Activated CD8-positive, alpha-beta T cell treated with anti-CD3 and anti-CD28 coated beads, Interleukin-2, amount 10 ng/mL, durations not matched to agents 7 days and 5 days (primary cell): ENCODE measurements at regions not wholly inside any gene's neighbourhood (a gene's known extent, or its start where the extent isn't known, plus 50 kb on each side); places are given as distances from the start of the nearest gene placed in this dataset.

Experiments
- ATAC-seq: fragments of 150-1000 bp; cut with Tn5 transposase; one replicate; pipeline ENCODE4 v1.10.0; 2021; ENCODE audit warnings: moderate library complexity
- CTCF ChIA-PET: fragments of 350-600 bp; sonication (Branson Sonifier 250); formaldehyde crosslinking; loops from one replicate; lab custom pipeline; 2021; ENCODE audit warnings: antibody characterized with exemption; lab: Charles Lee
- POLR2A ChIA-PET: fragments of 350-600 bp; sonication (Branson Sonifier 250); formaldehyde crosslinking; loops from one replicate; lab custom pipeline; 2021; ENCODE audit warnings: antibody characterized with exemption; lab: Charles Lee
- DNase-seq: peaks from one replicate; pipeline ENCODE4 v3.0.0-alpha.2; 2020
- H3K27ac Mint-ChIP-seq: one replicate; pipeline ENCODE4 v1.8.0; 2021; ENCODE audit warnings: mild to moderate bottlenecking, mixed read lengths
- H3K27me3 Mint-ChIP-seq: one replicate; pipeline ENCODE4 v1.8.0; 2021; ENCODE audit warnings: low read depth, mixed read lengths
- H3K36me3 Mint-ChIP-seq: one replicate; pipeline ENCODE4 v1.8.0; 2021; ENCODE audit warnings: low read depth, mixed read lengths
- H3K4me1 Mint-ChIP-seq: one replicate; pipeline ENCODE4 v1.8.0; 2021; ENCODE audit warnings: low read depth, mixed read lengths
- H3K4me3 Mint-ChIP-seq: one replicate; pipeline ENCODE4 v1.8.0; 2021; ENCODE audit warnings: mild to moderate bottlenecking, mixed read lengths
- H3K9me3 Mint-ChIP-seq: one replicate; pipeline ENCODE4 v1.8.0; 2022; ENCODE audit warnings: mixed read lengths; ENCODE audit not compliant: insufficient read depth

DNA sequence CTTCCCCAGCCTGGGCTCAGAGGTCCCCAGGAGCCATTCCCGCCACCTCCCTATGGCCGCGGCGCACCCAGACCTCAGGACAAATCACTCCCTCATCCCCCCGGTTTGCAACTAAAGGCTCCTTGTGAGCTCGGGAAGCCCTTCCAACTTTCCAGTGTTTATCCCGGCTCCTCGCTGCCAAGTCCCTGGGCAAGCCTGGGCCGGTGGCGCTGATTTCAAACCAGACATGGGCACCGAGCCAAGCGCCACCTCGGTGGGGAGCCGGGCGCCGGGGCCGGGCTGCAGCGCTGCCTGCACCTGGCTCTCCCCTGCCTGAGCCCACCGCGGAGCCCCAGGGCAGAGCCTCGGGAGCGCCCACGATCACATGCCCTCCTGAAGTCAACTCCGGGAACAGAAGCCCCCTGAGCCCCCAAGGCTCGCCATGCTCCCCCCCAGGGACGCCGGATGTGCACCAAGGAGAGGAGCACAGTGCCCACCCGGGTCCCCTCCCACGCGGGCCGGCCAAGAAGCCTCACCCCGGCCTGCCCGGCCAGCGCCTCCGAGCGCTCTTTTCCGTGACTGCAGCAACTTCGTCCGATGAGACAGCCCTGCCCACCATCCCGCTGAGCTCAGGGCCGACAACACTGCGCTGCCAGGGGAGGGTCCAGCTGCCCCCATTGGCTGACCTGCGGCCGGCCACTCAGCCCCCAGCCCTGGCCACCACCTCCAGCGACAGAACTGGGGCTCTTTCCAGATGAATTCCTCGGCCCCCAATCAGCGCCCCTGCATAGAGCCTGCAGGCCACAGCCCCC, 50.0 kb downstream of the NCOR2 start:
- Mint-ChIP-seq H3K27me3 (no peaks in the 10 kb centered on the region), H3K4me1 (peaks cover 10% of the 10 kb centered on the region), H3K4me3 (no peak overlapping the region), H3K36me3 (peaks cover 3% of the 10 kb centered on the region), H3K27ac (no peak overlapping the region), H3K9me3 (no peaks in the 10 kb centered on the region)
- CTCF ChIA-PET: interaction anchor here (1.6 kb wide), 1 partner anchor 33 kb away, joined by 3 read pairs; no protein-coding TSS in a partner anchor
- DNase-seq (no peak), ATAC-seq (no peak)
- POLR2A ChIA-PET: no interaction called here

DNA sequence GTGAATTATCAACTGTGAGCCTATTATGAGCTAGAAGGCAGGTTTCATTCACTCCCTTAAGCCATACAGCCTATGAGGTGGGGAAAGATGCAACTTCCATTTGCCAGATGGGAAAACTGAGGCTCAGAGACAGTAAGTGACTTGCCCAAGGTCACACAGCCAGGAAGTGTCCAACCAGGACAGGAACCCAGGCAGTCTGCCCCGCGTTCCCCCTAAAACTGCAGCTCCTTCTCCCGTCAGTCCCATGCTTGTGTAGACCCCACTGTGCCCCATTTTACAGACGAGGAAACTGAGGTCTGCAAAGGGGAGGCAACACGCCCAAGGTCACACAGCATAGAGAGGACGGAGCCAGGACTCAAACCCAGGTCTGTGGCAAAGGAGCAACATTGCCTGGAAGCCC, 50.6 kb downstream of the NCOR2 start:
- ChIA-PET CTCF (interaction anchor here (1.6 kb wide), 1 partner anchor 34 kb away, joined by 3 read pairs; no protein-coding TSS in a partner anchor), POLR2A (no interaction called here)
- H3K27me3 Mint-ChIP-seq: no peaks in the 10 kb centered on the region
- H3K27ac Mint-ChIP-seq: no peak overlapping the region
- H3K4me3 Mint-ChIP-seq: no peak overlapping the region
- peaks cover 10% of the 10 kb centered on the region for H3K4me1 Mint-ChIP-seq
- ATAC-seq: no peak
- H3K9me3 Mint-ChIP-seq: no peaks in the 10 kb centered on the region
- no peak for DNase-seq
- peaks cover 3% of the 10 kb centered on the region for H3K36me3 Mint-ChIP-seq

DNA sequence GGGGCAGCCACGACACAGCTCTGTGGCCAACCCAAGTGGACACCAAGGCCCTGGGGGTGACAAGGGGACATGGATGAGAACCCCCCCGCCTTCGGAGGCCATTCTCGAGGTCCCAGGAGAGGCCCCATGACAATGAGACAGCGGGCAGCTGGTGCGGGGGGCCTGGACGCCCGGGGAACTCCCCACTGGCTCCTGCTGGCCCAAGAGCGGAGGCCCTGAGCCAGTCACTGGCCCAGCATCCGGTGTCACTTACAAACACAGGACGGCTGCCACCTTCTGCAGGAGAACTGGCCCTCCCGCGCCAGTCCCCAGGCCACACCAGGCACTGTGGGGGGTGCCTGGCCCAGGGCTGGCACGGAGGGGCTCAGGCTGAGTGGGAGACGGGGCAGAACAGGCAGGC, 51.4 kb downstream of the NCOR2 start:
- H3K4me1 Mint-ChIP-seq: peaks cover 8% of the 10 kb centered on the region
- H3K4me3 Mint-ChIP-seq: no peak overlapping the region
- H3K9me3 Mint-ChIP-seq: no peaks in the 10 kb centered on the region
- ChIA-PET CTCF (interaction anchor here (1.6 kb wide), 1 partner anchor 35 kb away, joined by 3 read pairs; no protein-coding TSS in a partner anchor), POLR2A (no interaction called here)
- H3K36me3 Mint-ChIP-seq: peaks cover 3% of the 10 kb centered on the region
- H3K27ac Mint-ChIP-seq: no peak overlapping the region
- DNase-seq (no peak), ATAC-seq (no peak)
- no peaks in the 10 kb centered on the region for H3K27me3 Mint-ChIP-seq

DNA sequence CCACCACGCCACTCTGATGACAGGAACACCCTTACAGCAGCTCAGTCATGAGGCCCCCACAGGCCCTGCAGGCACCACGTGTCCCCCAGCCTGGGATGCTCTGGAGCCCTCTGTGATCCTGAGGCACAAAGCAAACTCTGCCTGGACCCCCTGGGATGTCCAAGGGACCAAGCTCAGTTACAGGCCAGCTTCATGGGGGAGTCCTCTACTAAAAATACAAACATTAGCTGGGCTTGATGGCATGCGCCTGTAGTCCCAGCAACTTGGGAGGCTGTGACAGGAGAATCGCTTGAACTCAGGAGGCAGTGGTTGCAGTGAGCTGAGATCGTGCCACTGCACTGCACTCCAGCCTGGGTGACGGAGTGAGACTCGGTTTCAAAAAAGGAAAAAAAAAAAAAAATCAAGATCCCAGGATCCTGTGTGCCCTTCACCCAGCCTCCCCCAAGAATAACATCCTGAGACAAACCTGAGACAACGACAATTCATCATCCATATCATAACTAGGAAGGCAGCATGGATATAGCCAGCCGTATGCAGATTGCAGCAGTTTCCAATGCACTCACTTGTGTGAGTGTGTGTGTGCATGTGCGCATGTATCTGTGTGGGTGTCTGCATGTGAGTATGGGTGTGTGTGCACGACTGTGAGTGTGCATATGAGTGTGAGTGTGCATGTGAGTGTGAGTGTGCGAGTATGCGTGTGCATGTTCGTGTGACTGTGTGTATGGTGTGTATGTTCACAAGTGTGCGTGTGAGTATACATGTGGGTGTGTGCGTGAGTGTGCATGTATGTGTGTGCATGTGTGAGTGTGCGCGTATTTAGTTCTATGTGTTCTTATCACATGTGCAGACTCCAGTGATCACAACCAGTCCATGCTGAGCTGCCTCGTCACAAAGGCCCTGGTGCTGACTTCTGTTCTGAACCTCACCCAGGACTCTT, 52.1 kb downstream of the NCOR2 start:
- no peak overlapping the region for H3K4me3 Mint-ChIP-seq
- ATAC-seq: no peak
- CTCF ChIA-PET: no interaction called here

DNA sequence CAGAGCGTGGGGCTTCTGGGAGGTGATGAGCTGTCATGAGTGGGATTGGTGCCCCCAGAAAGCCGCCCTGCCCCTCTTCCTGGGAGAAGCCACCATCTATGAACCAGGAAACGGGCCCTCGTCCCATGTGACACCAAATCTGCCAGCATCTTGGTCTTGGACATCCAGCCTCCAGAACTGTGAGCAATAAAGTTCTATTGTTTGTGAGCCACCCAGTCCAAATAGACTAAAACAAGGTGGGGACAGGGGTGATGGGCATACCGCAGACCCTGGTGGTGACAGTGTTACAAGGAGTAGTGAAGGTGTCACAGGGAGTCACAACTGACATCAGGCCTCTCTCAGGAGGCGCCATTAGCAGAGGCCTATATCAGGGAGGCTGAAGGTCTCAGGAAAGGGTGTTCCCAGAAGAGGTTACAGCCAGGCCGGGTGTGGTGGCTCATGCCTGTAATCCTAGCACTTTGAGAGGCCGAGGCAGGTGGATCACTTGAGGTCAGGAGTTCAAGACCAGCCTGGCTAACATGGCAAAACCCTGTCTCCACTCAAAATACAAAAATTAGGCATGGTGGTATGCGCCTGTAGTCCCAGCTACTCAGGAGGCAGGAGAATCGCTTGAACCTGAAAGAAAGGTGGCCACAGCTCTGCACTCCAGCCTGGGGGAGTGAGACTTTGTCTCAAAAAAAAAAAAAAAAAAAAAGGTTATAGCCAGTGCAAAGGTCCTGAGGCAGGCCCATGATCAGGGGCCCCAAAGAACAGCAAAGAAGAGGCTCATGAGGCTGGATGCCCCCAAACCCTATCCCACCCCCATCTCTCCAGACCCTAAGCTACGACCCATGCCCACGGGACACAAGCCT, 53.0 kb downstream of the NCOR2 start:
- ATAC-seq (no peak), DNase-seq (no peak)
- Mint-ChIP-seq H3K4me1 (peaks cover under 1% of the 10 kb centered on the region), H3K9me3 (no peaks in the 10 kb centered on the region), H3K4me3 (no peak overlapping the region), H3K27ac (no peak overlapping the region), H3K27me3 (no peaks in the 10 kb centered on the region), H3K36me3 (peaks cover 3% of the 10 kb centered on the region)
- ChIA-PET POLR2A (no interaction called here), CTCF (no interaction called here)

More for the DNA sequence above, 52.1 kb downstream of the NCOR2 start:
- Mint-ChIP-seq H3K27ac (no peak overlapping the region), H3K27me3 (no peaks in the 10 kb centered on the region), H3K4me1 (peaks cover under 1% of the 10 kb centered on the region), H3K9me3 (no peaks in the 10 kb centered on the region), H3K36me3 (peaks cover 3% of the 10 kb centered on the region)
- DNase-seq: no peak
- POLR2A ChIA-PET: no interaction called here

DNA sequence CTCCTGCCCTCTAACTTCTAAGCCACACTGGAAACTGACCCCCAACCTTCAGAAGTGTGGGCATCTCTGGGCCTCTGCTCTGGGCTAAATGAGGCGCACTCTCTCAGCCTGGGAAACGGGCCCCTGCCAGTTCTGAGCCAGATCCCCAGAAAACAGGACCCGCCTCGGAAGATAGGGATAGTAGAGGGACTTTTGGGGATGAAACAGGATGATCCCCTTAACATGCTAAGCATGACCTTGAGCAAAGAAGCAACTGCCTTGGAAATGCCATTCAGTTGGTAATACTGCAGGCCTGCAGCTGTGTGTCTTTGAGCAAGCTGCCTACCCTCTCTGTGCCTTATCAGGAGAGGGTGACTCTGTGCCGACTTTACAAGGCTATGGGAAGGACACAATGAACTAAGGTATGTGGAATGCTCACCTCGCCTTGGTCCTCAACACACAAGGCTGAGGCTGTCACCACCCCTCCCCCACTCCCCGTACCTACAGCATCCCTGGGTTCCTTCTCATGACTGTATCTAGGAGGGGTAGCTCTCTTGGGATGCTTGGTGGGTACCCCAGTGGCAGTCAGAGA, 54.0 kb downstream of the NCOR2 start:
- H3K4me1 Mint-ChIP-seq: peaks cover 8% of the 10 kb centered on the region
- H3K9me3 Mint-ChIP-seq: no peaks in the 10 kb centered on the region
- no peaks in the 10 kb centered on the region for H3K27me3 Mint-ChIP-seq
- peaks cover 3% of the 10 kb centered on the region for H3K36me3 Mint-ChIP-seq
- DNase-seq (no peak), ATAC-seq (no peak)
- POLR2A ChIA-PET: no interaction called here
- no peak overlapping the region for H3K27ac Mint-ChIP-seq
- CTCF ChIA-PET: no interaction called here
- H3K4me3 Mint-ChIP-seq: no peak overlapping the region

DNA sequence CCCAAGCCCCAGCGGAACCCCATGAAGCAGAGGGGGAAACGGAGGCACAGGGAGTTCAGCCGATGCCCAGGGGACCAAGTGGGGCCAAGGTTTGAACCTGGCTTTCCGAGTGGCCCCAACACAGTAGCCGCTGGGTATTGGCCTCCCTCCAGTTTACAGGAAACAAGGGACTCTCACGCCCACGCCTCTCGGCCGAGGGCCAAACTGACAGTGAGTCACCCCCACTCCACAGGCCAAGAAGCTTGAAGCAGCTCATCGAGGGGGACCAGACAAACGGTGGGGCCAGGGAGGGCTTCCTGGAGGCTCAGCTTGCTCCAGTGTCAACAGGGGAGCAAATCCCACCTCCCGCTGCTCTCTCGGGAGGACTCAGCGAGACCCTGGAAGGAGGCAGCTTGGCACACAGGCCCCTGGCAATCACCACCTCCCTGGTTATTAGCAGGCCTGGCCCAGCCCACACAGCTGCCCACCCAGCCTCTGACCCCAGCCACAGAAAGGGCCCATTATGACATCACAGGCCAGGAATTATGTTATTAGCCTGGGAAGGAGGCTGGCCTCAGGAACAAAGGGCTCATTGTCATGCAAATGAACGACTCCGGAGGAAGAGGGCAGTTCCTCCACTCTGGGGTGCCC, 54.6 kb downstream of the NCOR2 start:
- no peak for DNase-seq
- POLR2A ChIA-PET: no interaction called here
- CTCF ChIA-PET: no interaction called here
- H3K27me3 Mint-ChIP-seq: no peaks in the 10 kb centered on the region
- no peak overlapping the region for H3K27ac Mint-ChIP-seq
- peaks cover 3% of the 10 kb centered on the region for H3K36me3 Mint-ChIP-seq
- no peak for ATAC-seq
- H3K9me3 Mint-ChIP-seq: no peaks in the 10 kb centered on the region
- H3K4me3 Mint-ChIP-seq: no peak overlapping the region
- peaks cover 8% of the 10 kb centered on the region for H3K4me1 Mint-ChIP-seq

DNA sequence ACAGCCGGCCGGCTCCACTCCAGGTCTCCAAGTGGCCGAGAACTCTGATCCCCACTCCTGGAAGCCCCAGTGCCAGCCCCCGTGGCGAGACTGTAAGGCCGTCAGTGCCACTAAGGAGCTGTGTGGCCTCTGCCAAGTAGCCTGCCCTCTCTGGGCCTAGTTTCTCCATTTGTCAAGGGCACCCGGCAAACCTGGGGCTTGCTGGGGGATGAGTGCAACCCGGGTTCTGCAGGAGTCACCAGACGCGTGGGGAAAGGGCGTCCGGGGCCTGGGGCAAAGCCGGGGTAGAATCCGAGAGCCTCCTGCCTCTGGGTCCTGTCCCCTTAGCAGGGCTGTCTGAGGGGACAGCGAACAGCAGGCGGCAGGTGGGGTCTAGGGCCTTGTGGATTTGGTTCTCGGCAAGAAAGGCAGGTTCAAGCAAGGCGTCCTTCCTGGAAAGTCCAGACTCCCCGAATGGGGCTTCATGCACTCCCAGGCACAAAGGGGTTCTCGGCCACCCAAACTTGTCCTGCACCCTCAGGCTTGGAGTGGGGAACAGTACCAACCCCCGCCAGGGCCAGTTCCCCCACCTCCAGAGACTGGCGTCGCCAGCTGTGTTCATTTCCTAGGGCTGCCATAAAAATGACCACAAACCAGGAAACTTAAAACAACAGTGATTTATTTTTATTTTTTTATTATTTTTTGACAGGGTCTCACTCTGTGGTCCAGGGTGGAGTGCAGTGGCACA, 56.0 kb downstream of the NCOR2 start:
- Mint-ChIP-seq H3K27ac (no peak overlapping the region), H3K4me3 (no peak overlapping the region), H3K36me3 (peaks cover 3% of the 10 kb centered on the region), H3K27me3 (no peaks in the 10 kb centered on the region), H3K4me1 (peaks cover 8% of the 10 kb centered on the region), H3K9me3 (no peaks in the 10 kb centered on the region)
- DNase-seq (no peak), ATAC-seq (no peak)
- ChIA-PET CTCF (no interaction called here), POLR2A (no interaction called here)

DNA sequence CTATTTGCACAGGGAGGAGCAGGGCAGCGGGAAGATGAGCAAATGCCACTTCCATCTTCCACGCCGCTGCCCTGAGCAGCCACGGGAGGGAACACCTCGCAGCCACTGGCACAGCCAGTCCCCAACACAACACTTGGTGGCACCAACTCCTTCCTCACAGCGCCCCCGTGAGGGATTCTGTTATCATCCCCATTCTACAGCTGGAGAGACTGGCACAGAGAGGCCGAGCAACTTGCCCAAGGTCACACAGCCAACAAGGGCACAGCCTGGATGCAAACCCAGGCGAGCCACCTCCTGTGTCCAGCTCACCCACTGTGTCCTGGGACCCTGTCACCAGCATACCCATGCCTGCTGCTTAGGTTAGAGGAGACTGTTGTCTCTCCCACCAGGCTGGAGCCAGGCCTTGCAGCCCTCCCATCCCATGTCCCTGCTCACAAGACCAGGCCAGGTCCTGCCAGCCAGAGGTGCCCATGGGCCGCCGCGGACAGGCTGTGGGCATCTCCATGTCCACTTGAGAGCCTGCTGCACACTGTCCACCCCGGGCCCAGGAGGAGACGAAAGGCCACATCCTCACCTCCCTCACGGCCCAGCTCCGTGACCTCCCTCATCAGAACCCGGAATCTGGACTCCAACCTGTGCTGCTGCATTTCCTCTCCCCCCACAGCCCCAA, 57.0 kb downstream of the NCOR2 start:
- H3K4me3 Mint-ChIP-seq: no peak overlapping the region
- H3K27ac Mint-ChIP-seq: no peak overlapping the region
- ChIA-PET POLR2A (no interaction called here), CTCF (no interaction called here)
- no peaks in the 10 kb centered on the region for H3K27me3 Mint-ChIP-seq
- DNase-seq (peak; percentile 29), ATAC-seq (no peak)
- peaks cover under 1% of the 10 kb centered on the region for H3K36me3 Mint-ChIP-seq
- H3K9me3 Mint-ChIP-seq: no peaks in the 10 kb centered on the region
- H3K4me1 Mint-ChIP-seq: peaks cover 8% of the 10 kb centered on the region

DNA sequence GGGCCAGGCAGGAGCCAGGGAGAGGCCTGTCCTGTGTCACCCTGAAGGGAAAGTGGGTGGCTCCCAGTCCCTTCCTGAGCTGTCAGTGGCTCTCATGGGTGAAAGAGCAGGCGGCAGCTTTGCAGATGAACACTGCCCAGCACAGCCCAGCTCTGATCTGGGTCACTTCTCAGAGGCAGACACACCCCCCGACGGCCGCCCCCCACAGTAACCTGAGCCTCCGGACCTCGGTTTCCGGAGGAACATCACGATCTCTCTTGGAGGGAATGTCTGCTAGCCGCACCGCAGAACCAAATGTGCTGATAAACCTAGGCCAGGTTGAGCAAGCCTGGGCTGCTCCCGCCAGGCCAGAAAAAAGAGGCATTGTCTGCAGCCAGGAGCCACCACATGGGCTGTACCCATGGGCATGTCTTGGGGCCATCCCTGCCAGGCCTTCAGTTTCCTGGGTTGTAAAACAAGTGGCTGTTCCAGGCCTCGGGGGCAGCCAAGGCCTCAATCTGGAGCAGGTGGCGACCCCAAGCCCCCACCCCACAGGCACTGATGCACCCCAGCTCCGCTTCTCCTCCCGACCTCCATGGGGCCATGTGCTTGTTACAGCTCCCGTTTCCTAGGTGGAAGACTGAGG, 57.6 kb downstream of the NCOR2 start:
- no peaks in the 10 kb centered on the region for H3K27me3 Mint-ChIP-seq
- CTCF ChIA-PET: interaction anchor here (0.8 kb wide), 1 partner anchor 16 kb away, joined by 3 read pairs; no protein-coding TSS in a partner anchor
- no peak overlapping the region for H3K27ac Mint-ChIP-seq
- H3K4me3 Mint-ChIP-seq: no peak overlapping the region
- no peaks in the 10 kb centered on the region for H3K9me3 Mint-ChIP-seq
- POLR2A ChIA-PET: no interaction called here
- peaks cover 8% of the 10 kb centered on the region for H3K4me1 Mint-ChIP-seq
- no peaks in the 10 kb centered on the region for H3K36me3 Mint-ChIP-seq
- DNase-seq: no peak
- no peak for ATAC-seq
